PC-3 (cell line): ENCODE measurements at regions not wholly inside any gene's neighbourhood (a gene's known extent, or its start where the extent isn't known, plus 50 kb on each side); places are given as distances from the start of the nearest gene placed in this dataset.
A peak's percentile ranks its signal among the peaks of the same experiment; 100 is the strongest.

Experiments used
- ATAC-seq: fragments of 200-7000 bp; cut with Tn5 transposase; 2 replicates; pipeline ENCODE4 v1.9.1; 2020; ENCODE audit warnings: mild to moderate bottlenecking, moderate library complexity
- BruUV-seq: library from RNA; stranded (reverse); fragments of 400-500 nt; replicated peaks from 2 replicates; lab custom pipeline; 2021; lab: Mats Ljungman, UMichigan
- CTCF ChIA-PET: fragments of 300-600 bp; sonication (Branson Sonifier 250); formaldehyde crosslinking; loops from one replicate; lab custom pipeline; 2022; ENCODE audit warnings: antibody characterized with exemption; lab: Charles Lee
- POLR2A ChIA-PET: fragments of 300-600 bp; sonication (Branson Sonifier 250); formaldehyde crosslinking; loops from one replicate; lab custom pipeline; 2022; ENCODE audit warnings: antibody characterized with exemption; ENCODE audit not compliant: unreplicated experiment; lab: Charles Lee
- DNase-seq: peaks from one replicate; pipeline ENCODE4 v3.0.0-alpha.2; 2015
- H2AFZ ChIP-seq: fragments of 300-600 bp; sonication (generic); 2 replicates; pipeline ENCODE4 v1.6.0; 2016; ENCODE audit warnings: antibody characterized with exemption, low read length
- H3F3A ChIP-seq: fragments of 300-600 bp; sonication (generic); one replicate; pipeline ENCODE4 v1.6.0; 2017; ENCODE audit warnings: antibody characterized with exemption, low read length, control low read depth, mild to moderate bottlenecking; ENCODE audit not compliant: unreplicated experiment
- H3K27ac ChIP-seq: fragments of 300-600 bp; sonication (generic); 2 replicates; pipeline ENCODE4 v1.5.1; 2016; ENCODE audit warnings: mild to moderate bottlenecking, low read length
- H3K27me3 ChIP-seq: fragments of 300-600 bp; sonication (generic); 2 replicates; pipeline ENCODE4 v1.6.1; 2016; ENCODE audit warnings: low read length, mixed read lengths
- H3K36me3 ChIP-seq: fragments of 300-600 bp; sonication (generic); 2 replicates; pipeline ENCODE4 v1.6.1; 2016; ENCODE audit warnings: low read depth, mixed run types, low read length, mixed read lengths
- H3K4me1 ChIP-seq: fragments of 300-600 bp; sonication (generic); 2 replicates; pipeline ENCODE4 v1.5.1; 2016; ENCODE audit warnings: low read length; ENCODE audit not compliant: insufficient read depth
- H3K4me2 ChIP-seq: fragments of 300-600 bp; sonication (generic); 2 replicates; pipeline ENCODE4 v1.6.0; 2016; ENCODE audit warnings: low read length
- H3K4me3 ChIP-seq: fragments of 300-600 bp; sonication (generic); 2 replicates; pipeline ENCODE4 v1.5.1; 2016; ENCODE audit warnings: mild to moderate bottlenecking, low read length, mixed read lengths
- H3K79me2 ChIP-seq: fragments of 300-600 bp; sonication (generic); 2 replicates; pipeline ENCODE4 v1.6.1; 2017; ENCODE audit warnings: low read length, mixed read lengths
- H3K9ac ChIP-seq: fragments of 300-600 bp; sonication (generic); 2 replicates; pipeline ENCODE4 v1.6.0; 2016; ENCODE audit warnings: mild to moderate bottlenecking, low read length
- H3K9me2 ChIP-seq: fragments of 300-600 bp; sonication (generic); replicated peaks from 2 replicates; pipeline ENCODE4 v1.6.1; 2016; ENCODE audit warnings: mixed run types, low read length, mixed read lengths
- H3K9me3 ChIP-seq: fragments of 300-600 bp; sonication (generic); 2 replicates; pipeline ENCODE4 v1.6.1; 2016; ENCODE audit warnings: low read length, mixed read lengths
- H4K20me1 ChIP-seq: fragments of 300-600 bp; sonication (generic); 2 replicates; pipeline ENCODE4 v1.6.1; 2016; ENCODE audit warnings: low read length, mixed read lengths
- EZH2 ChIP-seq: fragments of 300-600 bp; sonication (generic); IDR thresholded peaks from one replicate; pipeline ENCODE4 v1.6.1; 2017; ENCODE audit warnings: antibody characterized with exemption, mild to moderate bottlenecking, low read length; ENCODE audit not compliant: unreplicated experiment
- EZH2phosphoT487 ChIP-seq: fragments of 300-600 bp; sonication (generic); IDR thresholded peaks from 2 replicates; pipeline ENCODE4 v1.6.1; 2018; ENCODE audit warnings: mild to moderate bottlenecking, antibody characterized with exemption, low read length, borderline replicate concordance
- intact Hi-C: fragments of 100-400 bp; cut with micrococcal nuclease; formaldehyde crosslinking; loops from 2 replicates; pipeline ENCODE4 v1.9.0; 2023
- TF ChIP-seq, protein P1 (sequence below): fragments of 300-600 bp; sonication (generic); conservative IDR thresholded peaks from 2 replicates; pipeline ENCODE4 v1.5.1; 2017; ENCODE audit warnings: antibody characterized with exemption, low read depth, mild to moderate bottlenecking, low read length

DNA sequence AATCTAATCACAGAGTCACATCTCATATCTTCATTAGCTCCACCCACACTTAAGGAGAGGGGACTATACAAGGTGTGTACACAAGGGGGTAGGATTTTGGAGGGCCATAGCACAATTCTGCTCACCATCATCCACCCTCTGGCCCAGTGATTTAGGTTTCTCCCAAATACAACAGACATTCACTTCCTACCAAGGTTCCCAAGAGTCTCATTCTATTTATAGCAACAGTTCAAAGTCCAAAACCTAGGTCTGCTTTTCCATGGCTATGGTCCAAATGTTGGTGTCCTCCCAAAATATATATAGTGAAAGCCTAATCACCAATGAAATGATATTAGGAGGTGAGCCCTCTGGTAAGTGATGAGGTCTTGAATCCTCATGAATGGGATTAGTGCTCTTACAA lies 353.2 kb upstream of the PLD5 start:
- Histone ChIP-seq H3F3A (no peaks in the 10 kb centered on the region), H3K79me2 (no peaks in the 10 kb centered on the region), H3K4me1 (no peaks in the 10 kb centered on the region), H3K36me3 (no peaks in the 10 kb centered on the region), H3K27ac (no peak overlapping the region), H3K4me3 (no peak overlapping the region), H3K9me2 (no peaks in the 10 kb centered on the region), H2AFZ (no peak overlapping the region), H4K20me1 (no peaks in the 10 kb centered on the region), H3K9me3 (no peaks in the 10 kb centered on the region), H3K27me3 (peaks cover 70% of the 10 kb centered on the region), H3K4me2 (no peak overlapping the region), H3K9ac (no peak overlapping the region)
- DNase-seq (no peak), ATAC-seq (no peak)
- CTCF ChIA-PET: no interaction called here
- POLR2A ChIA-PET: no interaction called here
- TF ChIP-seq EZH2phosphoT487 (no peak), EZH2 (no peak)
- TF ChIP-seq, protein P1, sequence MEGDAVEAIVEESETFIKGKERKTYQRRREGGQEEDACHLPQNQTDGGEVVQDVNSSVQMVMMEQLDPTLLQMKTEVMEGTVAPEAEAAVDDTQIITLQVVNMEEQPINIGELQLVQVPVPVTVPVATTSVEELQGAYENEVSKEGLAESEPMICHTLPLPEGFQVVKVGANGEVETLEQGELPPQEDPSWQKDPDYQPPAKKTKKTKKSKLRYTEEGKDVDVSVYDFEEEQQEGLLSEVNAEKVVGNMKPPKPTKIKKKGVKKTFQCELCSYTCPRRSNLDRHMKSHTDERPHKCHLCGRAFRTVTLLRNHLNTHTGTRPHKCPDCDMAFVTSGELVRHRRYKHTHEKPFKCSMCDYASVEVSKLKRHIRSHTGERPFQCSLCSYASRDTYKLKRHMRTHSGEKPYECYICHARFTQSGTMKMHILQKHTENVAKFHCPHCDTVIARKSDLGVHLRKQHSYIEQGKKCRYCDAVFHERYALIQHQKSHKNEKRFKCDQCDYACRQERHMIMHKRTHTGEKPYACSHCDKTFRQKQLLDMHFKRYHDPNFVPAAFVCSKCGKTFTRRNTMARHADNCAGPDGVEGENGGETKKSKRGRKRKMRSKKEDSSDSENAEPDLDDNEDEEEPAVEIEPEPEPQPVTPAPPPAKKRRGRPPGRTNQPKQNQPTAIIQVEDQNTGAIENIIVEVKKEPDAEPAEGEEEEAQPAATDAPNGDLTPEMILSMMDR: no peak
- no TSS peak for BruUV-seq
- intact Hi-C loops: no loop called here

DNA sequence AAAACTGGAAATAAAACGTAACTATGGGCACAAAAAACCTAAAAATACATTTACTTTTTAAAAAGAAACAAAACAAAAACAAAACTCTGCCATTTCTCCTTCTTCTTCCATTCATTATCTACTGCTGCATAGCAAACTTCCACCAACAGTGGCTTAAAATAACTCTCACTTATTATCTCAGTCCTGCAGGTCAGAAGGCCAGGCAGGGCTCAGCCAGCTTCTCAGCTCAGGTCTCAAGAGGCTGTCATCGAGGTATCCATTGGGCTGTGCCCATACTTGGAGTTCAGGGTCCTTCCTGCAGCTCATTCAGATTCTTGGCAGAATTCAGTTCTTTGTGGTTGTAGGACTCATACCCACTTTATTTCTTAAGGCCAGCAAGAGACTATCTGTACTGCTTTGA lies 352.7 kb upstream of the PLD5 start:
- no peak overlapping the region for H3K9ac ChIP-seq
- BruUV-seq: no TSS peak
- ATAC-seq (no peak), DNase-seq (no peak)
- peaks cover 71% of the 10 kb centered on the region for H3K27me3 ChIP-seq
- H3K4me1 ChIP-seq: no peaks in the 10 kb centered on the region
- no peak overlapping the region for H3K27ac ChIP-seq
- ChIA-PET POLR2A (no interaction called here), CTCF (no interaction called here)
- no peaks in the 10 kb centered on the region for H3K36me3 ChIP-seq
- no peaks in the 10 kb centered on the region for H3K9me2 ChIP-seq
- TF ChIP-seq, protein P1: no peak
- no peak for TF ChIP-seq EZH2phosphoT487
- TF ChIP-seq EZH2: no peak
- H3K4me3 ChIP-seq: no peak overlapping the region
- H2AFZ ChIP-seq: no peak overlapping the region
- no peaks in the 10 kb centered on the region for H4K20me1 ChIP-seq
- H3K4me2 ChIP-seq: no peak overlapping the region
- intact Hi-C loops: no loop called here
- no peaks in the 10 kb centered on the region for H3K79me2 ChIP-seq
- no peaks in the 10 kb centered on the region for H3F3A ChIP-seq
- no peaks in the 10 kb centered on the region for H3K9me3 ChIP-seq

GRCh38 chr1:242876030-242876429 lies 351.5 kb upstream of the PLD5 start:
- ATAC-seq: peak; percentile 49; the same call in 1 of the 2 replicates
- ChIA-PET POLR2A (no interaction called here), CTCF (no interaction called here)
- H3F3A ChIP-seq: no peaks in the 10 kb centered on the region
- no peak overlapping the region for H3K4me2 ChIP-seq
- H4K20me1 ChIP-seq: no peaks in the 10 kb centered on the region
- peaks cover 73% of the 10 kb centered on the region for H3K27me3 ChIP-seq
- peak; percentile 42 for DNase-seq
- BruUV-seq: no TSS peak
- H3K36me3 ChIP-seq: no peaks in the 10 kb centered on the region
- H3K27ac ChIP-seq: no peak overlapping the region
- intact Hi-C loops: no loop called here
- no peak overlapping the region for H2AFZ ChIP-seq
- no peaks in the 10 kb centered on the region for H3K9me3 ChIP-seq
- H3K4me1 ChIP-seq: no peaks in the 10 kb centered on the region
- H3K4me3 ChIP-seq: no peak overlapping the region
- H3K9me2 ChIP-seq: no peaks in the 10 kb centered on the region
- no peak for TF ChIP-seq EZH2
- TF ChIP-seq, protein P1: no peak
- TF ChIP-seq EZH2phosphoT487: no peak
- no peak overlapping the region for H3K9ac ChIP-seq
- H3K79me2 ChIP-seq: no peaks in the 10 kb centered on the region
